OCI-LY1 (cell line): ENCODE measurements at regions not wholly inside any gene's neighbourhood (a gene's known extent, or its start where the extent isn't known, plus 50 kb on each side); places are given as distances from the start of the nearest gene placed in this dataset.

ENCODE experiments used
- EZH2 ChIP-seq: fragments of 200-600 bp; sonication (generic), shearing (Covaris generic); IDR thresholded peaks from 2 replicates; pipeline ENCODE4 v1.8.0; 2017; ENCODE audit warnings: borderline replicate concordance, mixed run types, mild to moderate bottlenecking, antibody characterized with exemption, low read length, moderate library complexity, mixed read lengths
- TF ChIP-seq, protein P1 (sequence below): fragments of 200-600 bp; sonication (generic), shearing (Covaris generic); IDR thresholded peaks from 2 replicates; pipeline ENCODE4 v1.5.1; 2017; ENCODE audit warnings: mild to moderate bottlenecking, antibody characterized with exemption, low read length, moderate library complexity, mixed read lengths

GRCh38 chr3:30286007-30286669 lies 320.3 kb upstream of the TGFBR2 start:
- TF ChIP-seq, protein P1, sequence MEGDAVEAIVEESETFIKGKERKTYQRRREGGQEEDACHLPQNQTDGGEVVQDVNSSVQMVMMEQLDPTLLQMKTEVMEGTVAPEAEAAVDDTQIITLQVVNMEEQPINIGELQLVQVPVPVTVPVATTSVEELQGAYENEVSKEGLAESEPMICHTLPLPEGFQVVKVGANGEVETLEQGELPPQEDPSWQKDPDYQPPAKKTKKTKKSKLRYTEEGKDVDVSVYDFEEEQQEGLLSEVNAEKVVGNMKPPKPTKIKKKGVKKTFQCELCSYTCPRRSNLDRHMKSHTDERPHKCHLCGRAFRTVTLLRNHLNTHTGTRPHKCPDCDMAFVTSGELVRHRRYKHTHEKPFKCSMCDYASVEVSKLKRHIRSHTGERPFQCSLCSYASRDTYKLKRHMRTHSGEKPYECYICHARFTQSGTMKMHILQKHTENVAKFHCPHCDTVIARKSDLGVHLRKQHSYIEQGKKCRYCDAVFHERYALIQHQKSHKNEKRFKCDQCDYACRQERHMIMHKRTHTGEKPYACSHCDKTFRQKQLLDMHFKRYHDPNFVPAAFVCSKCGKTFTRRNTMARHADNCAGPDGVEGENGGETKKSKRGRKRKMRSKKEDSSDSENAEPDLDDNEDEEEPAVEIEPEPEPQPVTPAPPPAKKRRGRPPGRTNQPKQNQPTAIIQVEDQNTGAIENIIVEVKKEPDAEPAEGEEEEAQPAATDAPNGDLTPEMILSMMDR: no peak
- no peak for TF ChIP-seq EZH2
